RPMI7951 (cell line): ENCODE measurements at regions not wholly inside any gene's neighbourhood (a gene's known extent, or its start where the extent isn't known, plus 50 kb on each side); places are given as distances from the start of the nearest gene placed in this dataset.
A peak's percentile ranks its signal among the peaks of the same experiment; 100 is the strongest.
"Not testable (repeated sequence)": the region's sequence is repeated elsewhere in the genome, so short reads cannot be mapped to it uniquely, and the experiment has no call there.

Experiments
- DNase-seq: peaks from one replicate; pipeline ENCODE4 v3.0.0-alpha.2; 2012; ENCODE audit warnings: low read depth

DNA sequence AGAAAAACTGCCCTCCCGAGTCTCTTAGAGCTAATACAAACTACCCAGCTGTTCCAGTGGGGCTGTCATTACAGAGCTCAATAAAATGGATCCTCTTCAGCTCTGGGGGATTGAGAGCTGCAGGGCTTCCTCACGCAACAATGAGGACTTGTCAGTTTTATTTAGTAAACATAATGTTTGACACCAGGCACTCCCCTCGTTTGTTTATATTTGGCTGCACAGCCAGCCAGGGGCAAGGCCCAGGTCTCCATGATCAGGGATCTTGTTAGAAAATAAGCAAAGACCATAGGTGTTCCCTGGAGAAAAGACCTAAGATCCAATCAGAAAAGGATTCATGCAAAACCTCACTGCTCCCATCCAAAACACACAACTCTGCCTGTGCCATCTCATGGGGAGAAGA is 158.2 kb downstream of the C1D start:
- DNase-seq: no peak

DNA sequence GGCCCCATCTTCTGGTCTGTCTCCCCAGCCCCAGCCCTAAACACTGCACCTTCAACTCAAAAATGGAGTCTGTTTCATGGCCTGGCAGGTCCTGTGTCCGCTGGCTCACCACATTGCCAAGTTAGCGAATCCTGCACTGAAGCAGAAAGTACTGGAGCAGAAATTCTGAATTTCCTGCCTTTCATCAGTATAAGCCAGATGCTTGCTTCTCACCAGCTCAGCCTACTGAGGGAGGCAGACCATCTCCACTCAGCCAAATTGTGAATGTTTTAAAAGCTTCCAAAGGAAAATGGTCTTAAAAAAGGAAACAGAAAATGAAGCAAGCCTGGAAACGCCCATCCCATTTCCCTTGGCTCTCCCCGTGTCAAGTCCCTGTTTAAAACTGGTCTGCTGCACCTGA is 157.8 kb downstream of the C1D start:
- no peak for DNase-seq

DNA sequence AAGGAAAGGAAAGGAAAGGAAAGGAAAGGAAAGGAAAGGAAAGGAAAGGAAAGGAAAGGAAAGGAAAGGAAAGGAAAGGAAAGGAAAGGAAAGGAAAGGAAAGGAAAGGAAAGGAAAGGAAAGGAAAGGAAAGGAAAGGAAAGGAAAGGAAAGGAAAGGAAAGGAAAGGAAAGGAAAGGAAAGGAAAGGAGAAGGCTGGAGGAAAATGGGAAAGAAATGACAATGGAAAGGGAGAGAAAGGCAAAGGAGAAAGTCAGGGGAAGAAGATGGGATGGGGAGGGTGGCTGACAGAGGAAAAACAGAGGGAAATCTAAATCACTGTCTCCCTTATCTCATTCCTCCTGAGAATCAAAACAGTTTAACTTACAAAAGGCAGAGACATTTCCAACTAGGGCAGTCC is 156.3 kb downstream of the C1D start:
- DNase-seq: not testable (repeated sequence)

DNA sequence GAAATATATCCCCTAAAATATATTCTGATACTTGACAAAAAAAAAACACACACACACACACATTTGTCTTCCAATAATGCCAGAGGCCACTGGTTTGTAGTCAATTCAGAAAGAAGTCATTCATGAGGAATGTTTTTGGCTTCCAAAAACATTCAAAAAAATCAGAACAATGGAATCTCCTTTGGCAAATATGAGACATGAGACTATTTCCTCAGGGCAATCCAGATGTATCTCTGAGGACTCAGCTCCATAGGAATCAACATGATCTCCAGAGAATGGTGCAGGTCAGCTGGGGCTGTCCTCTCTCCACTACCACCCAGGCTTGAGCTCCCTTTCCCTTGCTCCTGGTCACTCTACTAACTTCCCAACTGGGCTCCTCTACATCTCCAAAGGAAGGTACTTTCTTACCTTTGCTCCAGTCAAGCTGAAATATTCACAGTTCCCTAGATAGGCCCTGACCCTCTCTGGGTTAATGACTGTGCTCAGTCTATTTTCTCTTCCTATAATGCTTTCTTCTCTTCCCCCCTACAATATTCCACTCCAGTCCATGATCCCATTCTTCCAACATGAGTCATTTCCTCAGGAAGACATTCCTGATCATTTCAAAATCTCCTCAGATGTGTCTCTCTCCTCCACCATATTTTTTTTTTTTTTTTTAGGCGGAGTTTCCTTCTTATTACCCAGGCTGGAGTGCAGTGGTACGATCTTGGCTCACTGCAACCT is 145.3 kb downstream of the C1D start:
- DNase-seq: peak; percentile 98

DNA sequence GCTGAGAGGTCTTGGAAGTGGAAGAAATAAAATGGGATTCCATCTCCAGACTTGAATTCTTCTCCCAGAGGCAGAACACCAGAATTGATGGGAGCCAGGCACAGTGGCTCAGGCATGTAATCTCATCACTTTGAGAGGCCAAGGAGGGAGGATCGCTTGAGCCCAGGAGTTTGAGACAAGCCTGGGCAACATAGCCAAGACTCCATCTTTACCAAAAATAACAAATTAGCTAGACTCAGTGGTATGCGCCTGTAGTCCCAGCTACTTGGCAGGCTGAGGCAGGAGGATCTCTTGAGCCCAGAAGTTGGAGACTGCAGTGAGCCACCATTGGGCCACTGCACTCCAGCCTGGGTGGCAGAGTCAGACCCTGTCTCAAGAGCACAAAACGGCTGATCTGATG is 144.3 kb downstream of the C1D start:
- DNase-seq: no peak

DNA sequence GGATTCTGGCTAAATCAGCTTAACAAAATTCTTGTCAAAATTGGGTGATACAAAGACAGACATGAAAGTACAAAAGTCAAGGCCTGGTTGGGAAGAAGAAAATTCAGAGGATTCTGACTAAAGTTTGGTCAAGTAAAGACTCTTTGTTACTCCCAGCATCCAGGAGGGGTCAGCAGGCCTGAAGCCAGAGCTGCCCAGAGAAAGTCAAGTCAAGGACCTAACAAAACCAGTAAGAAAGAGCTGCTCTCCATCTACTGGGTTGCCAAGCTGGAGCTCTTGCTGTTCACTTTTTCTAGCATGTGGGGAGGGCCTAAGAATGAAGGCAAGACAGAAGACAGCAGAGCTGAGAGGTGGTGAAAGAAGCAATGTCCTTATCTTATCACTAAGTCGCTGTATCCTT is 143.3 kb downstream of the C1D start:
- DNase-seq: no peak

DNA sequence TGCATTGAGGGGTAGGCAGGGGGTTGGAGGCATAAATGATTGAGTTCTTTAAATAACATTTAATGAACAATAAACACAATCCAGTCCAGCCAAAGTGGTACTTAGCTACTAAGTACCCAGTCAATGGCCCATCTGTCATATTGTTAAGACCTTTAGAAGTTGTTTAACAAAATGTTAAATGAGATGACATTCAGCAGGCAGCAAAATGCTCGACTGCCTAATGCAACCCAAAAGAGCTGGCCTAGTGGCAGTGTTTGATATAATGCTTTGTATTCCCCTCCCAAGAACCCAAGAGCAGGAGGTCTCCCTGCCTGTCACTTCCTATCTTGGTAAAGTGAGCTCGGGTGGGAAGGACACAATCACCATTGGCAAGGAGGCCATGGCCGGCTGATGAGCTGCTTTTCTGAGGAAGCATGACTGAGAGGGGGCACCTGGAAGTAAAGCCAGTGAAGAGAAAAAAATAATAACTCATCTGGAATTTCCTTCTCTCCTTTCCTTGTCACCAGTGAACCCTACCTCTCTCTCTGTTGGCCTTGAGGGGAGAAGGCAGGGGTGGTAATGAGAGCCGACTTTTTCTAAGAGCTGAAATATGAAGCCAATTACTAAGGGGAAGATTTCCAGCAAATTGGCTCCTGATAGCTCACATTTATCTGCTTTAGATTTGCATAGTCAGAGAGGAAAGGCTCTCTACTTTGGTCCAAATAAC is 140.6 kb downstream of the C1D start:
- no peak for DNase-seq

DNA sequence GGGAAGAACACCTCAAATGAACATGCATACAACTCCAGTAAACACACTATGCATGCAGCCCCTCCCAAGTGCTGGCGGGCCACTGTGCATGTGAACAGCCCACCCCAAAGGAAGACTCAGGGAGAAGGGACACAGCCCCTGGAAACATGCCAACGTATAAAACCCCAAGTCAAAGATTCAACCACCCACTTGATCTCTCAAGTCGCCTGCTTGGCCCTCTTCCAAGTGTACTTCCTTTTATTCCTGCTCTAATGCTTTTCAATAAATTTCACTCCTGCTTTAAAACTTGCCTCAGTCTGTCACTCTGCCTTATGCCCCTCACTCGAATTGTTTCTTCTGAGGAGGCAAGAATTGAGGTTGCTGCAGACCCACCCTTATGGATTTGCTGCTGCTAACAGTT is 139.1 kb downstream of the C1D start:
- peak; percentile 41 for DNase-seq

DNA sequence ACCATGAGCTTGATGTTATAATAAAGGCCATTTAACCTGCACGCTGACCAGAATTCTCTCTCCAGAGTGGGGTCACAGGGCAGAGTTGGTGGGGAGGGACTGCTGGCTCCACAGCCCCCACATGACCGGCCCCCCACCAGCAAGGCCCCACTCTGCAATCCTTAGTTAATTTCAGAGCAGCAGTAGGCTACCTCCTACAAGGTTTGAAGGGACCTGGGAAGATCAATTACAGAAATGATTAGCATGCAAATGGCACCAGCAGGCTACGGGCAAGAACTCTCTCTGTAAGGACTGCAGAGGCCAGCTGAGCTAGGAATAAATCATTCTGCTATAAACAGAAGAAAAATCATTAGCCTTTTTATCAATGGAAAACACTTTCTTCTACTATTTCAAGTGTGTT is 135.3 kb downstream of the C1D start:
- DNase-seq: no peak

DNA sequence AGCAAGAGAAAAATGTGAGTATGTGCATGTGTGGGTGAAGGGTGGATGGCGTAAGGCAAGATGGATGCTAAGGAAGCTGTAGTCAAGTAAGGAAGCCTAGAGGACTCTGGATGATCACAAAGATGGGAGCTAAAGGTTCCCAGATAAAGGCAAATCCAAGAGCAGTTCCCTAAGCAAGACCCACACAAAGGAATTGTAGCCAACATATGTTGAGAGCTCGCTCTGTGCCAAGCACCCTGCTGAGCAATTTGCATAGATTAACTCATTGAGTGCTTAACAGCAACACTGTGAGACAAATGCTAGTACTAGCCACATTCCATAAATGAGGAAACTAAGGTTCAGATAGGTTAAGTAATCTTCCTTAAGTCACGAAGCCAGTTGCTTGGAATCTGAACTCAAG is 132.6 kb downstream of the C1D start:
- DNase-seq: no peak

DNA sequence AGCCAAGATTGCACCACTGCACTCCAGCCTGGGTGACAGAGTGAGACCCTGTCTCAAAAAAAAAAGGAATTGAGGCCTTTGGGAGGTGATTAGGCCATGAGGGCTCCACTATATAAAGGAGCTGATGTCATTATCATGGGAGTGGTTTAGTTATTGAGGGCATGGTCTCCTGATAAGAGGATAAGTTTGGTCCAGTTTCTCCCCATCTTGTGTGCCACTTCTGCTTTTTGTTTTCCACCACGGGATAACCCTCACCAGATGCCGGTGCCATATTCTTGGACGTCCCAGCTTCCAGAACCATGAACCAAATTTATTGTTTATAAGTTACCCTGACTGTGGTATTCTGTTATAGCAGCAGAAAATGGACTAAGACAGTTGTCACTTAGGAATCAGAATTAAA is 125.8 kb downstream of the C1D start:
- no peak for DNase-seq

DNA sequence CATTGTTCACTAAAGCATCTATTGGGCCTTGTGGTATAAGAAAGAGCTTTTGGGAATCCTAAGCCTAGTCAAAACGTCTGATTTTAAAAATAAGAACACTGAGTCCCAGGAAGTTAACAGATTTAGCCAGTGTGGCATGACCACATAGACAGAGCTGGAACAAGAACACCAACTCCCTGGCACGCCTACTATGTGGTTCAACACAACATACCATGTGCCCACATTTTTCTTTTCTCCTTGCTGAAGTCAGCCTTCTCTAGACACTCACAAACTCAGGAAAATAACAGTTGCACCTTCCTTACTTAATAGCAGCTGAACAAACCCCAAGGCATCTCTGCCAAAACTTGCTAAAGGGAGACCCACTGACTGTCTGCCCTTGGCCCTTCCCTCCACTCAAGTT is 124.8 kb downstream of the C1D start:
- DNase-seq: no peak

DNA sequence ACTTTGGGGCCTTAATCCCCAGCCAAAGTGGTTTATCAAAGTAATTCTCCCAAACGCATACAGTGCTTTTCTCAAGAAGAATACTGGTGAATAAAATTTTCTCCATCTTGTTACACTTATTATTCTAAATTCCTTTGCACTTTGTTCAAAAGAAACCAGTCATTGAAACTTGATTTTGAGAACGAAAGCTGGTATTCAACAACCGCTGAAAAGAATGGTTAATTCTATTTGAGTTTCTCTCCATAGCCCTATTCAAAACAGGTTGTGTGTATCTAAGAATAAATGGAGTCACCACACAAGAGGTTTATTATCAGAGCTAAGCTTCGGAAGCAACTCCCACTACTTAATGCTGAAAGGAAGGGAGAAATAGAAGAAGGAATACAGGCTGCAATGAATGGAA is 117.7 kb downstream of the C1D start:
- no peak for DNase-seq

DNA sequence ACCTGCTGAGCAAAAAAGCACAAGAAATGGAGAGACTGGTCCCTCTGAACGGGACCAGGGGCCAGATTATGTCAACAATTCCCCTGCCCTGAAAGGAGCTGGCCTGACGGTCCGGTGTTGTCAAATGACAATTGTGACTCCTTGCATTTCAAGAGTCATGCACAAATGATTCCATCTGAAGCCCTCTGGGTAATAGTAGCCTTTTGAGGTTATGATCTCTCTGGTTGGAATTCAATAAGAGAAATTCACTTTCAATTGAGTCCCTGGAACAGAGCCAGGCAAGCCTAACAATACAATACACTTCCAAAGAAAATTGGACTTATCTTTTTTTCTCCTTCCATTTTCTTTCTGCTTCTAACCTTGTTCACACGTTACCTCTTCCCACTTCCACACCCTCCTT is 116.9 kb downstream of the C1D start:
- peak; percentile 59 for DNase-seq

DNA sequence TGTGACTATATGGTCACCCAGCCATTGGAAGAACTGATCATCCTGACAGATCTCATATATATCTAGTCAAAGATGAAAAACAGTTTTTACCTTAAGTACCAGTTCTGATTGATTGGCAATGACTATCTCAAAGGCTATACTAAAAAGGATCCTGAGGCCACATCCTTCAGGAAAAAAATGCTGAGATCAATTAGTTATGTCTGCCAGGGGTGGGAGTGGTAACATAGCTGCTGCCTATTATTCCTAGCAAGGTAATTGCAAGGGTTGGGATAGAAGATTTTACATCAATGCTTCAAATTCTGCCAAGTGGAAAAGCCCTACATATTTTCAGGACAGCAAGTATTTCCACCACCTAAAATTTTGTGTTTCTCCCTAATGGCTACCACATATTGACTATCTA is 114.7 kb downstream of the C1D start:
- DNase-seq: no peak

DNA sequence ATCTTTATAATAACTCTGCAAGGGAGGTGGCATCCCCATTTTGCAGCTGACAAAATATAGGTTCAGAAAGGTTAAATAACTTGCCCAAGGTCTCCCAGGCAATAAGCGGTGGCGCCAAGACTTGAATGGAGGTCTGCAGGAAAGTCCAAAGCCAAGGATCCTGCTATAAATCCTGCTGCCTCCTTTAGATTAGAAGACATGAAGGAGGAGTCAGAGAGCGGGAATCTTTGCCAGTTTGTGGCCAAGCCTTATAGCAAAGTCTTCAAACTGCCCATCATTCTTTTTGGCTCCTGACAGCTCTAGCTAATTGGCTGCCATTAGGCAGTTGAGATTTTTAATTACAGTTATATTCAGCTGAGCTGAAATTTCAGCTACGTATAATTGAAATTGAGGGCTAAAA is 114.3 kb downstream of the C1D start:
- no peak for DNase-seq

DNA sequence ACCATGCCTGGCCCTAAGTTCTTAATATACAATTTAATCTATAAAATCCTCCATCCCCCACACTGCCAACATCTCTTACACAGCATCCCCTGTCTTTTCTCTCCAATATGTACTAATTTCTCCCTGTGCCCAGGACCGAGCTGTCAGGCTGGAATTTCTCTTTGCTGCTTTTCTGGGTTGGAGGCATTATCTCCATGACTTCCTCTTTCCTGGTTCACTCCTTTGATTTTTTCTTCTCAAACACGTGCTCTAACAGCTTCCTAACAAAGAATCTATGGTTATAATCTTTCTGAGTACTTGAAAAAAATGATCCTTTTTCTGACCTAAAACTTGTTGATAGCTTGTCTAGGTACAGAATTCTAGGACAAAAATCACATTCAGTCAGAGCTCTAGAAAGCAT is 112.8 kb downstream of the C1D start:
- no peak for DNase-seq

DNA sequence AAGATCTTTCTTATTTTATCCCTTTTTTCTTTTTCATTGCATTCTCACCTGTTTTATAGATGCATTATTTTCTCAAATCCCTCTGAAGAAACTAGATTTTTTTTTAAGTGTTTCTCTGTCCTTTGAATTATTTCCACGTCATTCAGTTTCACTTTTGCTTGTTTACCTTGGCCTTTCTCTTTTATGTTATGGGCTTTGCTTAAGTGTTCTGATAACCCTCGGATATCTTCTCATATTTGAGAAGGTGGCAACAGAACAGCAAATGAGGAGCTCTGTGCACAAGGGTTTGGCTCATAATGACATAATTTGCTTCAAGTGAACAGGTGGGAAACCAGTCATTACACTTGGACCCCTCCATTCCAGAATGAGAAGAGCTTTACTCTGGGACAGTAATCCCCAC is 111.9 kb downstream of the C1D start:
- DNase-seq: no peak

DNA sequence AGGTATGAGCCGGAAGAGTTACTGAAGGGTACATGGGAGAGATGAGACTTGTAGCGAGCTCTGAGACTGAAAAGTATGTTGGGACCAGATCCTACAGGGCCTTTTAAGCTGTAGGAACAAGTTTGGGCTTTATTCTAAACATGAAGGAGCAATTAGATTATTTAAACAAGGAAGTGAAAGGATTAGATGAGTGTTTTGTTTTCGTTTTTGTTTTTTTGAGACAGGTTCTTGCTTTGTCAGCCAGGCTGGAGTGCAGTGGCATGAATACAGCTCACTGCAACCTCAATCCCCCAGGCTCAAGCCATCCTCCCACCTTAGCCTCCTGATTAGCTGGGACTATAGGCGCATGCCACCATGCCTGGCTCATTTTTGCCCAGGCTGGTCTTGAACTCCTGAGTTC is 110.7 kb downstream of the C1D start:
- DNase-seq: no peak

DNA sequence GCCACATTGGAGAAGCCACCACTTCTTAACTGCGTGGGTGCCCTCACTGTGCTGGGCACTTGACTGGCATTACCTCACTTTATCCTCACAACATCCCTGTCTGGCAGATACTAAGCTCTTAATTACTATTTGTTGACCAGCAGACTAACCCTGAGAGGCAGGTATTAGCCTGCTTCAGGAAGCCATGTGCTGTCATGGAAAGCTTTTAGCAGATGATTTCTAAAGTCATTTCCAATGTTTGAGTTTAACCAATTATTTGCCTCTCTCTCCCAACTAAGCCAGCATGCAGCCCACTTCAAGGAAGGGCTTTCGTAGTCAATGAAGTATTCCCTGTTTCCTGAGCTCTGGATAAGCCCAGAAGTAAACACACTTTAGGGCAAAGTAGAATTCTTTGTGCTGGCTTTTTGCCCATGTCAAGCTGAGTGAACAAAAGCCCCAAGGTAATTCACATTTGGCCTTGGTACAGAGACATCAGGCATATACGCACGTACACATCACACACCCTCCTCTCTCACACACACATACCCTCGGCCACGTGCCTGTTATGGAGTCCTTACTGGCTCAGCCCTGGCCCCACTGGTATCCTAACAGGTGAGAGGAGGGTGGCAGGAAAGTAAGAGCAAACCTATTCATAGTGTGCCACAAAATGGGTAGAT is 108.6 kb downstream of the C1D start:
- no peak for DNase-seq

DNA sequence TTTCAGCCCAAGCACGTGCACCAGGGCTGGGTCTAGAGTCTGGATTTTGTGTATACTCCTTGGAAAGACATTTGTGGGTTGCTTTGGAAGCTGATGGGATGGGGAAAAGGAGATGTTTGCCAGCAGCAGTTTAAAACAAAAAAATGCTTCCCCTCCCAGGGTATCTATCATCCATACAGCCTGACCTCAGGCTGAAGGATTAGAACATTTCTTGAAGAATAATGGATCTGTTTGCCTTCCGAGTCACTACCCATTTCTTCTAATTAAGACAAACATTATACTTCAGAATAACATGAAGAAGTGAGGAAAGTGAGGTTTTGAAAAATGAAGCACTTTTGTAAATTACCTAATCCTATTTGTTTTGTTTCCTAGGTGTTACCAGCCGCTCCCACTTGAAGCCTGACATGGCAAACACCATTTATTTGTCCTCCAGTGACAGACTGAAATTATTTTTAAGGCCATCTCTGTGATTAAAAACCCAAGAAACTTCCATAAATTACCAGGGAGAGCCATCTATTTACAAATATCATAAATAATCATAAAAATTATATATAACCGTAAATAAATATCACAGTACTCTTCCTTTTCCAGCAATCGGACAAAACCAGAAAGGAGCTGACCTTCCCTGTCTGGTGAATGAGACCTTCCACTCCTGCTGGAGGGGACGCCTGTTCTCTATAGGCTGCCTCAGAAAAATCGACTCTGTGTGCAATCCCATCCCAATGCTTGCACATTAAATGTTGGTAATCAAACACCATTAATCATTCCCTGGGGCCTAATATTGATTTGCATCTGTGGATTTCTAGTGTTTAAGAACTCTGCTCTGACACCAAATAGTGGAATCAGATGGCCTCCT is 106.8 kb downstream of the C1D start:
- no peak for DNase-seq

DNA sequence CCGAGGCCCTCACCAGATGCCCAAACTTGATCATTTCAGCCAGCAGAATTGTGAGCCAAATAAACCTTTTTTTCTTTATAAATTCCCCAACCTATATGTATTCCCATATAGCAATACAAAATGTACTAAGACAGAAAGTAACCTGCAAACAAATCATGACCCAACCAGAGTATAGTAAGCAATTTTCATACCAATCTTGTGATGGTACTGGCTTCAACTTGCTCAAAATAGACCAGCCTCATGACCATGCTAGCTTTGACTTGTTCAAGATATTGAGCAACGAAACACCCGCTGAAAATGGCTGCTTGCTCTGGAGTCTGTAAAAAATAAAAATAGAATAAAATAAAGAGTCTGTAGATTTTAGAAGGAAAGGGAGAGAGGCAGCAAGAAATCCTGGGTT is 97.6 kb downstream of the C1D start:
- no peak for DNase-seq
